Skin epidermis (tissue), 12 donors: ENCODE measurements at regions not wholly inside any gene's neighbourhood (a gene's known extent, or its start where the extent isn't known, plus 50 kb on each side); places are given as distances from the start of the nearest gene placed in this dataset.

ENCODE experiments used
- H3K27ac ChIP-seq, 21 experiments: fragments of 200-600 bp; sonication (generic) in 11 of 21; one replicate each; pipeline ENCODE4 v1.5.0; 2020; ENCODE audit warnings: mild to moderate bottlenecking in 3 of 21, inconsistent platforms in 2 of 21, moderate library complexity in 2 of 21
- H3K4me3 ChIP-seq, 7 experiments: fragments of 200-600 bp; sonication (generic) in 2 of 7; one replicate each; pipeline ENCODE4 v1.5.0; 2020; ENCODE audit warnings: inconsistent platforms in 2 of 7, mild to moderate bottlenecking in 2 of 7, moderate library complexity in 1 of 7

DNA sequence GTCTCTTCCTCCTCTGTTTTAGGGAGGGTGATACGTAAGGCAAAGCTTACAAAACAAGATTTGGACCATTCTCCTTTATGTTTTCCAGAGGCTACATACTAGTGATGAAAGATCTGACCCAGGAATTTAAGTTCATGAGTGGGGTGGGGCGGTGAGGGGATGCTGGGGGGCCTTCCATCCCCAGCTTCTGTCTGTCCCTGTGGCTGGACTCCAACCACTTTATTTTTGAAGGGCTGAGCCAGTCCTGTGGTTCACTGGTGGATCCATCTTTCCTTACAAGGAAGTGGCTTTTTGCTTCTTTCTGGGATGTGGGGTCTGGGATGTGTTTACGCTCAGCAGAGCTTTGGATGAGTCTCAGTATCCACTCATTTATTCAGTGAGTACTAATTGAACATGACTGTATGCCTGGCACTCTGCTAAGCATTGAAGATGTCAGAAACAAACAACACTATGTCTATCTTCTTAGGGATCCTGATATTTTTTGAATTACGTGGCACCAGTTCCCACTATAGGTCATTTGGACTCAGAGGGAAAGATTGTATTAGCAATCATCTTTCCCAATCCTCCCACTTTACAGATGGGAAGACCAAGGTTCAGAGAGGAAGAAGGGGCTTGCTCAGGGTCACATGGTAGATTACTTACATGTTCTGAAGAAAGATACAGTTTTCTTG is 291.8 kb upstream of the TBX3 start:
- H3K27ac ChIP-seq: peak overlapping the region in 4 of 21 experiments; percentile 1 to 46 (median 27)
- no peak overlapping the region for H3K4me3 ChIP-seq

GRCh38 chr12:114974826-114975639 is 291.1 kb upstream of the TBX3 start:
- Histone ChIP-seq H3K4me3 (no peak overlapping the region), H3K27ac (peak overlapping the region in 4 of 21 experiments; percentile 1 to 46 (median 14))

DNA sequence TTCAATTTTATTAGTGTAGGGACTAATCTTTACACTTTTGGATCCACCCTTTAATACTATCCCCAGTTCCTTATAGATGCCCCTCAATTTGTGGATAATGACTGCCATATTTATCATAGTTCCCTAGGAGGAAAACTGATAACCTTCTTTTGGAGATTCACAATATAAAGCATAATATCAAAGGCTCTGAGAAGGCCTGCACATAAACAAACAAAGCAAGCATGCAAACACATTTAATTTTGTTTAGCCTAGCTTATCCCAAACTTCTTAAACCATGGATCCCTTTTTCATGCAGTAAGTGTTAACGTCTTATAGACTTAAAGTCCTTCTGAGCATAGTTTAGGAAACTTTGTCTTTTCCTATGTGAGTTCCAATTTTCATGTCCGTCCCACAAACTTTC is 290.4 kb upstream of the TBX3 start:
- H3K27ac ChIP-seq: no peak overlapping the region
- H3K4me3 ChIP-seq: no peak overlapping the region

DNA sequence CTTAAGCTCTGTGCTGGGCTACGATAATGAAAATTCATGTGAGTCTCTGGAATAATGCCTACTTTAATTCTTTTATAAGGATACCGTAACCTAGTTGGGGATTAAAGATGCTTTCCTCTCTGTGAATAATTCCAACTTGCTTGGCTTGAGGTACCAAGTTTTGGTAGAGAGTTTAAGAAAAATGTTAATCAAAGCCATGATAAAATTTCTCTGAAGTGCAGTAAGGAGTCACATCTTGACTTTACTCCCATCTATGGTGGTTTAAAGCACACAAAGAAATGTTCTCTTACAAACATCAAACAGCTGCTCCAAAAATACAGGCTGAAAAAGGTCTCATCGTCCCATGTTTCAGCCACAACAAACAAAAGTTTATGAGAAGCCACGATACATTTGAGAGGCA is 284.8 kb upstream of the TBX3 start:
- no peak overlapping the region for H3K4me3 ChIP-seq
- no peak overlapping the region for H3K27ac ChIP-seq

GRCh38 chr12:114967151-114967550 is 283.2 kb upstream of the TBX3 start:
- Histone ChIP-seq H3K4me3 (no peak overlapping the region), H3K27ac (no peak overlapping the region)

GRCh38 chr12:114964841-114965240 is 280.9 kb upstream of the TBX3 start:
- Histone ChIP-seq H3K4me3 (no peak overlapping the region), H3K27ac (no peak overlapping the region)

DNA sequence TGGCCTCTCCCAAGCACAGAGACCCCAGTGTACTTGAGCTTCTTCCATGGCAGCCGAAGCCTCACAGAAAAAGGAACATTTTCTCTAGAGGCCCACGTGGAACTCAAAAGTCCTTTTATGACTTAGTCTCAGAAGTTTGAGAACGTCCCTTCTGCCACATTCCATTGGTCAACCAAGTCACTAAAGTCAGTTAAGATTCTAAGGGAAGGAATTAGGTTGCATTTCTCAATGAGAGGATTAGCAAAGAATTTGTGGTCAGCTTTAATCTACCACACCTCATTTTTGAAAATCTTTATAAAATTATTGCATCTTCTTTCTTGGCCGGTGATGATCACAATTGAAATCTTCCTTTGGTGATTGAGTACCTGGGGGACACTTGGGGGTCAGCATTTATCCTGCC is 279.9 kb upstream of the TBX3 start:
- no peak overlapping the region for H3K4me3 ChIP-seq
- no peak overlapping the region for H3K27ac ChIP-seq

DNA sequence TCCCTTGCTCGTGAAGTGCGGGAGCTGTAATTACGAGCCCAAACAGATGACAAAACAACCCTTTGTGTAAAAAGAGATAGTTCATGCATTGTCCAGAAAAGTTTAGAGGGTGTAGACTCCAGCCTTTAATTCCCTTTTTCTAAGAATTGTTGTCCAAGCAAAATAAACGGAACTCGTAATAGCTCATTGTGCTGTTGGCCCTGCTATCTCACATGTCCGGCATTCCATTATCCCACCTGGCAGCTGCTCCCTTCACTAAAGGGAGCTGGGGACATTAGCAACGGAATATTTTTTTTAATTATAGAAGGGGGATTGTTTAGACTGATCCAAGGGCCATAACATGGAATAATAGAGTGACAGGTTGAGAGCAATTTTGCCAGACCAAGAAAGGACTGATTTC is 277.5 kb upstream of the TBX3 start:
- H3K27ac ChIP-seq: no peak overlapping the region
- H3K4me3 ChIP-seq: no peak overlapping the region

- Histone ChIP-seq H3K27ac (no peak overlapping the region), H3K4me3 (no peak overlapping the region)
These were observed 274.6 kb upstream of the TBX3 start for GRCh38 chr12:114958538-114958937.

GRCh38 chr12:114957225-114957624 is 273.2 kb upstream of the TBX3 start:
- H3K4me3 ChIP-seq: no peak overlapping the region

DNA sequence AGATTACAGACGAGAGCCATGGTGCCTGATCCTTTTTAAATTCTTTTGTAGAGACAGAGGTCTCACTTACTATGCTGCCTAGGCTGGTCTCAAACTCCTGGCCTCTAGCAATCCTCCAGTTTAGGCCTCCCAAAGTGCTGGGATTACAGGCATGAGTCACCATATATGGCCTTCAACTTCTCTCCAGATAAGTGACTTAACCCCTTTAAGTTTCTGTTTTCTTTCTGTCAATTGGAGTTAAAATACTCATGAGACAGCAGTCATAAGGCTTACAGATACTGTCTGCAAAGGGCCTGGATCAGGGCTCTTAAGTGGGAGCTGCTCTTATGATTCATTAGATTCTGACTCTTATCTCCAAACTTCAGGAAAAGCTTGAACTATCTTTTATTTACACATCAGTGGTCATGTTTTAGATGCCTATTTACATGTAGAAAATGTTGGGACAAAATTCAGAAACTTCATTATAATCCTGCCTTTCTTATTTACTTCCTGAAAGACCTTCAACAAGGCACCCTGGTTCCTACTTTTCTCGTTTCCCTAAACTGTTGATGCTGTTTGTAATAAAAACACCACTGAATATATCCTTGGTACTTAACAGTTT is 271.5 kb upstream of the TBX3 start:
- Histone ChIP-seq H3K27ac (no peak overlapping the region), H3K4me3 (no peak overlapping the region)

More at GRCh38 chr12:114957225-114957624, 273.2 kb upstream of the TBX3 start:
- H3K27ac ChIP-seq: no peak overlapping the region

DNA sequence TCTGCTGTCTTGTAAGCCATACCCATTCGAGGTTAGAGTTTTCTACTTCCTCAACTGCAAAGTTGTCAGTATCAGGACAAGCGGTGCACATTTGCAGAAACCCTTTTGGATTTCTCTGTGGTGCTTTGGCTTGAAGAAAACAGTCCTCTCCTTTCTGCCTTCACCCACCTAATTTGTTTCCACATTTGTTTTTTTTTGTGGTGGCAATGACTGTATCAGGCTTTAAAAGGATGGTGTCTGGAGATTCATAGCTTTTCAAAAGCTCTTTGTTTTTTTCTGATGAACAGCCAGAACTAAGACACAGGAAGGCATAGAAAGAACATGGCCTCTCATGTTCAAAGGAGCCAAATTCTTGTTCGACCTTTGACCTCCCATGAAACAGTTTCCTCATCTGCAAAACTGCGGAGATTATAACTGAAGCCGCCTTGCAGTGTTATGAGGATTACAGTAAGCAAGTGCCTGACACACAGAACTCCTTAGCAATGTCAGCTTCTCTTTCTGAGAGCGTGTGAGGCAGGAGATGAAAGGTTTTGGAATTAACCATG is 270.6 kb upstream of the TBX3 start:
- no peak overlapping the region for H3K4me3 ChIP-seq
- H3K27ac ChIP-seq: no peak overlapping the region

DNA sequence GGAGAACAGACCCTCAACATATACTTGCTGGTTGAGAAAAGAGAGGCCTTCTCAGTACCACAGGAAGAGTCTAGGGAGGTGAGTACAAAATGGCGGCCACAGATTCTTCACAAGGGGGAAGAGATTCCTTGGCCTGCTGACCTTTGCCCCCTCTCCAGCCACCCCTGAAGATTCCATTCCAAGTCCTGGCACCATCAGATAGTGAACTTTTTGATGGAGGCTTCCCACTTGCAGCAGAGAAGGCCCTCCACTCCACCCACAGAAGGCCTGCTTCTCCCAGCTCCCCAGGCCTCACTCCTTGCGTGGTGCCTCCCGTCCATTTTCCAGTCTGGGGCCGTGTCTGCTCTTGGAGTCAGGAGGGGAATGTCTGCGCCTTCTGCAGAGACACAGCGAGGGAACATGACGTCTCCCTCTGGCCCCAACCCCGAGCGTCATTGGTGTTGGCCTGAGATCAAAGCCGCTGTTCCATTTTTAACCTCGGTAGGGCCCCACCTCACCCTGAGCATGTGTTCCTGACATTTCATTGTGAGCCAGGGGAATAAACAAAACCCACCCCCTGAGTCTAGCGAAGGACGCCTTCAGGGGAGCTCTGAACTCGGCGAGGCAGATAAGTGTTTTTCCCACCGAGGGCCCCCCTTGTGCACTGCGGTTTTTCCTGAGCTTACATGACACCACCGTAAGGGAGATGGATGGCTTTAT is 268.7 kb upstream of the TBX3 start:
- H3K4me3 ChIP-seq: no peak overlapping the region
- H3K27ac ChIP-seq: no peak overlapping the region

- Histone ChIP-seq H3K4me3 (no peak overlapping the region), H3K27ac (peak overlapping the region in 1 of 21 experiments; percentile 37)
These were observed 265.3 kb upstream of the TBX3 start for GRCh38 chr12:114949058-114949820.

DNA sequence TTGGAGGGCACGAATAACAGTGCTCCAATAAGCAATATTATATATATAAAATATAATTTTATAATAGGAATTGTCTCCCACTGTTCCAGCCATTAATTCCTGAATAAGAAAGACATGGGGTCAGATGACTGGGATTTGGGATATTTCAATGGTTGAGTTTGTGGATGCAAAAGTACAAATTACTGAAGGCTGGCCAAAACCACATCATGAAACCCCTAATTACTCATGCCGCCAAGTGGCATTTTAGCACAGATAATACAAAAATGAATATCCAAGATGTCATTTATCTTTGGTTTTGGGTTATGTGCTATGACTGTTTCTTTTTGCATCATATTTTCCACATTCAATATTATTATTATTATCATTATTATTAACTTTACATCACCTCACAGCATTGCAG is 261.4 kb upstream of the TBX3 start:
- Histone ChIP-seq H3K27ac (no peak overlapping the region), H3K4me3 (no peak overlapping the region)

DNA sequence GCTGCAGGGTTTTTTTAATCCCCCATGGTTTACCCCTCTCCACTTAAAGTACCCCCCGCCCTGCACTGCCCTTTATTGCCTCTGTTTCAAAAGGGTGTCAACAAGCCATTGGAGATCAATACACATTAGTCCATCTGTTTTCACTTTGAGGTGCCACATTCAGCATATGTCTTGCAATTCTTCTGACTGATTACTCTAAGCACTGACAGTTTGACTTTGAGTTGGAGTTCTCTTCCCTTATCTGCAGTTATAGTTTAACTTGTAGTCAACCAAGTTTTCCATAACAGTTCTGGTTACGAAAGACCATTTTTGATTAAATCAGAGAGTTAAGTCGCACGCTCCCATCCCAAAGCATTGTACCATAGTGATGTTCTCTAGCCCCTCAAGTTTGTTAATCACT is 260.8 kb upstream of the TBX3 start:
- no peak overlapping the region for H3K4me3 ChIP-seq
- no peak overlapping the region for H3K27ac ChIP-seq

- H3K4me3 ChIP-seq: no peak overlapping the region
- H3K27ac ChIP-seq: no peak overlapping the region
These were observed 259.6 kb upstream of the TBX3 start for GRCh38 chr12:114943601-114944000.

DNA sequence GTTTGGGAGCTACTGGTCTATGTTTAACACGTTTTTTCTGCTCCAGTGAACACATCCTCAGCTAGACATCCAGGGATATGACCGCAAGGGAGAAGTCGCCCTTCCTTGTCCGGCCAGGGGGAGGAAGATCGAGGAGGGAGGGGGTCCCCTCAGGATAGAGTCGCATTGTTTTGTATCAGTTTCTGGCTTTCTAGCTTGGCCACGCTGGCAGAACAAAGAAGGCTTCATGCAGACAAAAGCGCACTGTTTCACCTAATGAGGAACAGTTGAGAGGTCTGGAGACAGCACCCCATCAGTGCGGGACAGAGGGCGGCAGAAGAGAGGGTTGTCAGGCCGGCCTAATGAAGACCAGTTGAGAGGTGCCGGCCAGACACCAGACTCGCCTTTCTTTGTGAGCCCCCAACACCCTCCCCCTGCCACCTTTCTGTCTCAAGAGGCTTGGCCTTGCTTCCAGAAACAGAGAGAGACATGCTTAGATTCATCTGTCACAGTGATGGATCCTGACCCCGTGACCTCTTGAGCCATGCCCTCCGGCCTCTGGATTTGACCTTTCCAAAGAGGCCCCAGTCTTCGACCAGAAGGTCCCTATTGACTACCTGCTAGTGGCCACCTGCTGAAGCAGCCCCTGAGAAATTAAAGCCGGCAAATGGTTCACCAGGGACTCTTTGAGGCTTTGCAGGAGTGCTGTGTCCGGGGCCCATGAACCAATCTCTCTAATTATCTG is 254.7 kb upstream of the TBX3 start:
- H3K4me3 ChIP-seq: no peak overlapping the region
- H3K27ac ChIP-seq: no peak overlapping the region
